Left colon (tissue), 2 donors: ENCODE measurements at regions not wholly inside any gene's neighbourhood (a gene's known extent, or its start where the extent isn't known, plus 50 kb on each side); places are given as distances from the start of the nearest gene placed in this dataset.
"Not testable (repeated sequence)": the region's sequence is repeated elsewhere in the genome, so short reads cannot be mapped to it uniquely, and the experiment has no call there.

Experiments
- ATAC-seq: fragments of 200-7000 bp; cut with Tn5 transposase; one replicate; pipeline ENCODE4 v1.9.1; 2020; ENCODE audit warnings: mild to moderate bottlenecking, moderate library complexity
- DNase-seq, 2 donors: peaks; one replicate each; pipeline ENCODE4 v3.0.0-alpha.2; 2020
- intact Hi-C, 2 donors: fragments of 100-400 bp; cut with DNase I in 1 of 2; cut with micrococcal nuclease in 1 of 2; formaldehyde crosslinking; loops; one replicate each; pipeline versions ENCODE4 v1.11.2 to v1.14.0; 2022; cut with DNase I, micrococcal nuclease
- donor health status: DM: no; HTN: no; CAD: no.
- donor health status: DM: yes; HTN: yes; CAD: no.

DNA sequence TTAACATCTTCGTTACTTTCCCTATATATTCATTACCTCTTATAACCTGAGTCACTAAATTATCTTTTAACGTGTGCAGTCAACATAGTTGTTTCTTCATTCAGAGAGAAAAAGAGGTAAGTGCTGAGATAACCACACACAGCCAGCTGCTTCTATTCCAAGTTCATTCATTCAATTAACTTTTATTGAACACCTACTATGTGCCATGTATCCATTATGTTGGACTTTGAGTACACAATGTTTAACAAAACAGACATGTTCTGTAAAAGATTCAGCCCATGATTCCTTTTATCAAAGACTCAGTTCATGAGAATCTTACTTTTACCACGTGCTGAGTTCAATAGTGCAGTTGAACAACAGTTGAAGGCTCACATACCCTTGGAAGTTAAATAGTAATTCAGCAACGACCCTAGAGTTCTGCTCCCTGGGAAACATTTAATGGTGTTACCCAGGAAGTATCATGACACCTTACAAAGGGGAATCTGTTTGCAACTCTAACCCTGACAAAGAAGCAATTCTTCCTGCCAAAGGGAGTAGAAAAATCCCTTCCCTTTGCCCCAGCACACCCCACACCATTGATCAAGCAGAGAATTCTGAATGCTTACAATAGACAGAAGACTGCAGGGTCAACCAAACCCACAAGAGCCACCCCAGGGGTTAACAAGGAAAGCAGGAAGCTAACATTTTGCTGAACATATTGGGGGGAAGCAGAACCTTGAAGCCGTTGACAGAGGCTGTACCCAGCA, 595.8 kb downstream of the STK39 start:
- DNase-seq (no peak), ATAC-seq (no peak)
- intact Hi-C loops, result no loop called here

DNA sequence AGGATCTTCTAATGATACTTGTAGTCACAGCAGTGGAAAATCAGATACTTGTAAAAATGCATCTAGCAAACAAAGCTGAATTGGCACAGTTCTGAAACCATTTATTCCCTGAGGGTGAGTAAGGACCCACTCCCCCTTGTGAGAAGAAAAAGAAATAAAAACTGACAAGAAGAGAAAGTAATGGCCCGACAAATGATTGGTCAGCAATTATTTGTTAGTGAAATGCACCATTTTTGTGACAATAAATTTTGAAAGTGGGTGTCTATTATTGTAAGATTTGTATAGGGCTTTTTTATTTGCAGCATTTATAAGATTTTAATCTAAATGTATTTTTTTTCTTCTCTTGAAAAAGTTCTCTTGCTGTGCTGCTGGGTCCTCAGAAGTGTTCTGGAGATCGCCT, 600.8 kb downstream of the STK39 start:
- ATAC-seq (no peak), DNase-seq (no peak)
- intact Hi-C loops, result no loop called here

GRCh38 chr2:167640096-167640495, 607.3 kb downstream of the STK39 start:
- intact Hi-C loops, result no loop called here
- ATAC-seq, result no peak
- DNase-seq, result no peak

- DNase-seq (no peak), ATAC-seq (no peak)
- intact Hi-C loops, result no loop called here
Observed at GRCh38 chr2:167637741-167638140, 609.7 kb downstream of the STK39 start.

GRCh38 chr2:167632271-167632670, 615.1 kb downstream of the STK39 start:
- intact Hi-C loops, ATAC-seq: not testable (repeated sequence)

DNA sequence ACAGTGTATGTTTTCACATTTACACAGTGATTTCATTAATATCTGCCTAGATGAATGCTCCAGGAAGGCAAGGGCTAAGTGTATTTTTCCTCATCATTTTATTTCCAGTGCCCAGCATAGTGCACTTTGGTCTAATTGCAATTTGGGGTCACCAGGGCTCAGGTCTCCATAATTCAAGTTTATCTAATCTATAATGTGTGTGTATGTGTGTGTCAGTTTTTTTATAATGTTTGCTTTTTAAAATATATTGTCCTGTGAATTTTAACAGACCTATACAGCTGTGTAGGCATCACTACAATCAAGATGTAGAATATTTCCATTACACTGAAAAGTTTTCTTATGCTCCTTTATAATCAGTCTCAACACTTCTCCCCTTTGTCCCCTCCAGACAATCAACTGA, 620.4 kb downstream of the STK39 start:
- intact Hi-C loops, result no loop called here
- no peak for DNase-seq
- ATAC-seq, result peak; percentile 96

More at GRCh38 chr2:167632271-167632670, 615.1 kb downstream of the STK39 start:
- not testable (repeated sequence) for DNase-seq

- intact Hi-C loops, result no loop called here
- no peak for DNase-seq
- no peak for ATAC-seq
Observed at GRCh38 chr2:167626301-167626700, 621.1 kb downstream of the STK39 start.

DNA sequence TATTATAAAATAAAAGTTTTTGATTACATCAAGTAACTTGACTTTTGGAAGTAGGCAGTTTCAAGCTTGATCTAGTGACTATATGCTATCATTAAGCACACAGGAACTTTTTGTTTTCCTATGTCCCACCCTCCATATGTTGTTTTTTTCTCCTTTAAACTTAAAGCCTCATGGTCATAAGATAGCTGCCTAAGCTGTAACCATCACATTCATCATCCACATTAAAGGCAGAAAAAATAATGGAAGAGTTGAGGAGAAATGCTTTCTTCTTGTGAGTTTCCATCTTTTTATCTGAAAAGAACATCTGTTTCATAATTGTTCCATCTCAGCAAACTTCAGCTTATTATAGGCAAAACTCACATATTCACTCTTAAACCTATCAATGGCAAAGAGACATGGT, 630.4 kb downstream of the STK39 start:
- intact Hi-C loops, result no loop called here
- DNase-seq (no peak), ATAC-seq (no peak)

- intact Hi-C loops, result no loop called here
- ATAC-seq, result no peak
- DNase-seq, result no peak
Observed at GRCh38 chr2:167613471-167613870, 633.9 kb downstream of the STK39 start.

DNA sequence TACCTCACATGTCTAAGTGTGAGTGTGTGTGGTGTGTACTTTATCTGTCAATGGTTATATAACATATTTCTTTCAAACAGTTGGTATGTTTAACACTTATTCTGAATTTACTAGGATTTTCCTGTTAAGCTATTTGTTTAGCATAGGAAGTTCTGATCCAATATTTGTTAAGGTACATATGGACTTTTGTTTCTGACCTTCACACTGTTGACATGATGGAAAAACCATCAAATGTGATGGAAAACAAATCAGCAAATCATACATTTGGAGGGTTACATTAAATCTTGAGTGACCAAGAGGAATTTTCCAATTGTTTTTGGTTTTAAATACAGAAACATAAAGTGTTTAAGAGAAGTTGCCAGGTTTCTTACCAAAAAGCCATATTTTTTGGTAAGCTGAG, 638.9 kb downstream of the STK39 start:
- intact Hi-C loops, result no loop called here
- DNase-seq, result no peak
- ATAC-seq, result no peak

DNA sequence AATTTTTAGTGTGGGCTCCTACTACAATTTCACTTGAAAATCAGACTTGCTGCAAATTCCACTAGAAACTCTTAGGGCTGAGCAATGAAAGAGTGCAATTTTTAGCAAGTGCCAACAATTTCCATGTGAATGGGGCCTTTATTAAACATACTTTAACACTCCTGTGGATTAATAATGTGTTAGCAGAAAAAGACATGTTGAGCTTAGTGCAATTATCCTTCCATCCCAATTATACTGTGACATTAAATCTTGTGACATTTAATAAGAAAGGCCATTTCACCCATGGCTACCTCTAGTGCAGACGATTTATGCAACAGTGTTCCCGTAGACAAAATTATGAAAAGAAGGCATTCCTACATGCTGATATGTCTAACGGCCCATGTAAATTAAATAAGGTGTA, 639.7 kb downstream of the STK39 start:
- DNase-seq (no peak), ATAC-seq (no peak)
- intact Hi-C loops, result no loop called here

DNA sequence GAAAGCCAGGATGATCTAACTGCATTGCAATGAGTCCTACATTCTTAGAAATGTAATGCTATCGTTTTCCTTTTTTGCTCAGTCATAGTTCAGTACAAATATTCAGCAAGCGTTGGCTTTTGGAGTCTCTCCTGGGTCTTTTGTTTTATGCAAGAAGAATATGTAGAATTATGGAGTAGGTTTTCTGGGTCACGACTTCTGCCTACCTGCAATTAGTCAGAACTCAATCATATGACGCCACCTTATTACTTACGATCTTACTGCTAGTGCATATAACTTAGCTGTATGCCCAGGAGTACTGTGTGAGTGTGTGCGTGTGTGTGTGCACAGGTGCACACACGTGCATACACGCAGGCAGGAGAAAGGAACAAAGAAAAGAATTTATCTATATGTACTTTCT, 640.2 kb downstream of the STK39 start:
- no peak for ATAC-seq
- DNase-seq, result no peak
- intact Hi-C loops, result no loop called here

GRCh38 chr2:167602122-167602521, 645.3 kb downstream of the STK39 start:
- intact Hi-C loops, result no loop called here

GRCh38 chr2:167599219-167599618, 648.2 kb downstream of the STK39 start:
- DNase-seq (no peak), ATAC-seq (no peak)
- intact Hi-C loops, result no loop called here

More at GRCh38 chr2:167602122-167602521, 645.3 kb downstream of the STK39 start:
- ATAC-seq (no peak), DNase-seq (no peak)

- DNase-seq (no peak), ATAC-seq (no peak)
- intact Hi-C loops, result no loop called here
Observed at GRCh38 chr2:167595839-167596471, 651.4 kb downstream of the STK39 start.

DNA sequence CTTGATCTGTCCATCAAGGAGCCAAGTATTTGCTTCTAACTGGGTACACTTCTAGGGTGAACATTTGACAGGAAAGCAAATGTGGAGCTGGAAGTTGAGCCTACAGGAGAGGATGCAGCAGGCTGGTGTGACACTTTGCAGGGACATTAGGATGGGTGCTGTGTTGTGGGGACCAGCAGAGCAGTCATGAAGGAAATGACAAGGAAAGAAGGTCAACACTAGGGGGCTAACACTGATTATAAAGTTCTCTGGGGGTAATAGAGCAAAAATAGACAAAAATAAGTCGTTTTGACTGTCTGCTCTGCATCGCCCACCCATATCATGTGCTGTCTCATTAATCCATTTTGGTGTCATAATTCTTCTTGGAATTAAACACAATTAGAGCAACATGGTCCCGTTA, 652.4 kb downstream of the STK39 start:
- intact Hi-C loops, result no loop called here
- ATAC-seq, result no peak

DNA sequence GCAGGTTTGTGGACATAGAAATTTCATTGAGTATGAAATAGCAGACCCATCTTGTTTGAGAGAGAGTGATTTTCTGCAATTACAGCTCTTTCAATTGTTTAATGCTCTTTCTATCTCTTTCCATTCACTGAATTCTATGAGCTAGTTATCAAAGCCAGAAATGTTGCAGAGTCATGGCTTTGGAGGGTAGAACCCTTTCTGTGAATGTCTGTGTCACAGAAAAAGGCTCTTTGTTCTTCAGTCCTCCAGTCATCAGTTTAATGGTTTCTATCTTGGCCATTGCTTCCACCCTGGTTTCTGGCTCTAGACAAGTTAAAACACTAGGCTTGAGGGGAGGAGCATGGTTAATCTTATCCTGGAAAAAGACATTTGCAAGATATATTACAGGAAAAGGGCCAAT, 655.0 kb downstream of the STK39 start:
- ATAC-seq (no peak), DNase-seq (no peak)
- intact Hi-C loops, result no loop called here

More for the DNA sequence above, 652.4 kb downstream of the STK39 start:
- DNase-seq, result no peak

DNA sequence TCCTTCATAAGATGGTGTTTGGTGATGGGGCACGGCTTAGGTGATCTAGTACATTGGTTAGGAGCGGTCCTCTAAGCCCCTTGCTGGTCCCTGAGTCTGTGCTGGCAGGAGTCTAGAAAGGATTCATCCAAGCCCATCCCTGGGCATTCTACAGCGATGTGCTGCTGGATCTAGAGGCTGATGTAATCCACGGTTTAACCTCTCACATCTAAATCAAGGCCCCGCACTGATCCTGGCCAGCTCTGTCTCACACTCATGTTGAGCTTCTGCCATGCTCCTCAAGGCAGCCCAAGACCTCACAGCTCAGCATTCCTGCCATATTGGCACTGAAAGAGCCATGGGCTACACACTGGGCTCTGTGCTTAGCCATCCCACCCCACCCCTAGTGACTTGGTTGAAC, 664.8 kb downstream of the STK39 start:
- DNase-seq (no peak), ATAC-seq (no peak)
- intact Hi-C loops, result no loop called here

DNA sequence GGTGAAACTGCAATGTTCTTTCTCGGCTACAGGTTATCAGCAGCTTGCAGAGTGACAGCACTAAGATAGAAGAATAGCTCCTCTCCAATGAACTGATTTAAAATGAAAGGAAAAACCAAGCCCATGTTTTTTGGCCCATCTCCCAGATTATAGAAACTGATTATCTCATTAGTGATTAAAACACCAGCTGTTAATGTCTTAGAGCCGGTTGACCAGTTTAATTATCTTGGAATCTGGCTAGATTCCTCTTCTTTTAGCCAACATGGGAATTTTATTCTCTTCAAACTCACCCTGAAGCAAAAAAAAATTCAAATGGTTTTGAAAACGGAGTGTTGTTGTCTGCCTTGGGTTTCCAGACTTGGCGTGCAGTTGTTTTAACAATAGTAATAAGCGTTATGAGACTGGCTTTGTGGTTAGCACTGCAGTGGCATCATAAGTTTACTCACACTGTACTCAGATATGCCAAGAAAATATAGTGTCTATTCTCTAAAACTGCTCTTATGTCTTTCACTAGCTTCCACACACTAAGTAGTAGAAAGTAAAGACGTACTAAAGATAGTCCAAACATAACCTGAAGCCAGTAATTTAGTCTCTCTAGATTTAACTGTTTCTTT, 665.3 kb downstream of the STK39 start:
- DNase-seq (no peak), ATAC-seq (no peak)
- intact Hi-C loops, result no loop called here

DNA sequence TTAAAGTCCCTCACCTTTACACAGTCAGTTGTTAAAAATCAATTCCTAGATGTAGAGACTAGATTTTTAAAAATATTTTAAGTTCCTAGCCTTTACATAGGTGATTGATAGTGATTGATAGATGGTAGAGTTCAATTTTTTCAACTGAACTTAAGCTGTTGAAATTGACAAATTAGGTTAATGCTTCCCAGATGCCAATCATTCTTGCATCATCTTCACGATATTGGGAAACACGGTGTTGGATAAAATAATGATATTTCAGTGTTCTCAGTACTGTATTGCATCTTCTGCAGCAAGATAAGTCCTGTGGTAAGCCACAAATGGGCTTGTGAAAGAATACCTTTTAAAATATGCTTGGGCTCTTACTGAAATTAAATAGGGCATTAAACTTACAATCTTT, 667.6 kb downstream of the STK39 start:
- intact Hi-C loops, result no loop called here
- ATAC-seq (no peak), DNase-seq (no peak)
